Brain microvascular endothelial cell (primary cell): ENCODE measurements at regions not wholly inside any gene's neighbourhood (a gene's known extent, or its start where the extent isn't known, plus 50 kb on each side); places are given as distances from the start of the nearest gene placed in this dataset.

Source experiments
- DNase-seq: peaks from one replicate; pipeline ENCODE4 v3.0.0-alpha.2; 2020
- H3K27ac ChIP-seq: fragments of 250-450 bp; sonication (Bioruptor Pico); 2 replicates; pipeline ENCODE4 v1.5.1; 2020; ENCODE audit warnings: mild to moderate bottlenecking, moderate library complexity
- H3K27me3 ChIP-seq: fragments of 250-450 bp; sonication (Bioruptor Pico); replicated peaks from 2 replicates; pipeline ENCODE4 v1.5.1; 2020; ENCODE audit warnings: mild to moderate bottlenecking
- H3K36me3 ChIP-seq: fragments of 250-450 bp; sonication (Bioruptor Pico); replicated peaks from 2 replicates; pipeline ENCODE4 v1.5.1; 2020; ENCODE audit warnings: mild to moderate bottlenecking
- H3K4me3 ChIP-seq: 2 replicates; pipeline ENCODE4 v1.5.1; 2011; ENCODE audit warnings: low read depth, mild to moderate bottlenecking, control low read depth, low read length, moderate library complexity
- in situ Hi-C: cut with HindIII; loops from 2 replicates; pipeline ENCODE4 v1.10.0; 2017; ENCODE audit warnings: low sequenced_read_pairs, low pct_ligation_motif_present
- TF ChIP-seq, protein P1 (sequence below): IDR thresholded peaks from 2 replicates; pipeline ENCODE4 v1.5.1; 2011; ENCODE audit warnings: low read depth, mild to moderate bottlenecking, moderate library complexity, low read length, control low read depth, inconsistent platforms; ENCODE audit errors: missing control alignments

DNA sequence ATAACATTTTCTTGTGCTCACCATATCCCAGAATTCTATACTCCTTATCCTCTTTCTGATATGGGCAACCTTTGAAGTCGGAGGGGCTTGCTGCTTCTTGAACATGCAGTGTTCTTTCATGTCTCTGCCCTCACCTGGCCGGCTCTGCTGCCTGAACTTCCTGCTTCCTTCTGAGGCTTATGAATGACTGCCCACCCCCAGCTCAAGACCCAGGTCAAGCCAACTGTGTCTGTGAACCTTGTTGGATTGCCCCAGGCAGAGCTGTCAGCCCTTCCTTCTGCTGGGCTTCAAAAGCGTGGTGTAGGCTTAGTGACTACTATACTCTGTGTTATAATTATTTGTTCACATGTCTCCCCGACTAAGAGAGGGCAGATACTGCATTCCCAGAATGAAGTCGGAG lies 506.5 kb downstream of the HS3ST4 start:
- in situ Hi-C loops = no loop called here
- no peaks in the 10 kb centered on the region for H3K36me3 ChIP-seq
- no peak overlapping the region for H3K27ac ChIP-seq
- TF ChIP-seq, protein P1, sequence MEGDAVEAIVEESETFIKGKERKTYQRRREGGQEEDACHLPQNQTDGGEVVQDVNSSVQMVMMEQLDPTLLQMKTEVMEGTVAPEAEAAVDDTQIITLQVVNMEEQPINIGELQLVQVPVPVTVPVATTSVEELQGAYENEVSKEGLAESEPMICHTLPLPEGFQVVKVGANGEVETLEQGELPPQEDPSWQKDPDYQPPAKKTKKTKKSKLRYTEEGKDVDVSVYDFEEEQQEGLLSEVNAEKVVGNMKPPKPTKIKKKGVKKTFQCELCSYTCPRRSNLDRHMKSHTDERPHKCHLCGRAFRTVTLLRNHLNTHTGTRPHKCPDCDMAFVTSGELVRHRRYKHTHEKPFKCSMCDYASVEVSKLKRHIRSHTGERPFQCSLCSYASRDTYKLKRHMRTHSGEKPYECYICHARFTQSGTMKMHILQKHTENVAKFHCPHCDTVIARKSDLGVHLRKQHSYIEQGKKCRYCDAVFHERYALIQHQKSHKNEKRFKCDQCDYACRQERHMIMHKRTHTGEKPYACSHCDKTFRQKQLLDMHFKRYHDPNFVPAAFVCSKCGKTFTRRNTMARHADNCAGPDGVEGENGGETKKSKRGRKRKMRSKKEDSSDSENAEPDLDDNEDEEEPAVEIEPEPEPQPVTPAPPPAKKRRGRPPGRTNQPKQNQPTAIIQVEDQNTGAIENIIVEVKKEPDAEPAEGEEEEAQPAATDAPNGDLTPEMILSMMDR = no peak
- H3K4me3 ChIP-seq = no peak overlapping the region
- no peaks in the 10 kb centered on the region for H3K27me3 ChIP-seq
- DNase-seq = no peak

DNA sequence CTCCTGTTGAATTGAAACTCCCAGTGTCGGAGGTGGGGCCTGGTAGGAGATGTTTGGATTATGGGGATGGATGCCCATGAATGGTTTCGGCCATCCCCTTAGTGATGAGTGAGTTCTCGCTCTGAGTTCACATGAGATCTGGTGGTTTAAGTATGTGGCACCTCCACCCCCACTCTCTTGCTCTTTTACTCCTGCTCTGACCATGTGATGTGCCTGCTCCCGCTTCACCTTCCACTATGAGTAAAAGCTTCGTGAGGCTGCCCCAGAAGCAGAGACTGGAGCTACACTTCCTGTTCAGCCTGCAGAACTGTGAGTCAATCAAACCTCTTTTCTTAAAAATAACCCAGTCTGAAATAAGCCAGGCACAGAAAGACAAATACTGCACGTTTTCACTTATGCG lies 512.4 kb downstream of the HS3ST4 start:
- Histone ChIP-seq H3K27me3 (no peaks in the 10 kb centered on the region), H3K4me3 (no peak overlapping the region), H3K27ac (no peak overlapping the region), H3K36me3 (no peaks in the 10 kb centered on the region)
- no peak for DNase-seq
- TF ChIP-seq, protein P1 = no peak
- in situ Hi-C loops = no loop called here

DNA sequence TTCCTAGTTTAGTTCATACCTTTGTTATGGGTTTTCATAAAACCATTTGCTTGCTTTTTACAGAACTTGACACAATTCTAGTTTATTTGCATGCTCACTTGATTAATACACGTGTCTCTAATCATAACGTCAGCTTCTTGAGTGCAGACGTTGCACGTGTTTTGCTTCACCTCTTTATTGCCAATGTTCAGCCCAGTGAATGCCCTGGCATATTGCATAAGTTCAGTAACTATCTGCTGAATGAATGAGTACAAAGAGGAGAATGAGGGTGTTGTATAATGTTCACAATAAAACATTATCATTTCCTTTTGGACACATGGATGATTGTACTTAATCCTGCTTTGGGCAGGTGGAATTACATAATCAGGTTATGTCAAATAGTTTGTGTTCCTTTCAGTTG lies 519.8 kb downstream of the HS3ST4 start:
- Histone ChIP-seq H3K36me3 (no peaks in the 10 kb centered on the region), H3K27me3 (no peaks in the 10 kb centered on the region), H3K27ac (no peak overlapping the region), H3K4me3 (no peak overlapping the region)
- in situ Hi-C loops = no loop called here
- DNase-seq = no peak
- TF ChIP-seq, protein P1 = no peak

DNA sequence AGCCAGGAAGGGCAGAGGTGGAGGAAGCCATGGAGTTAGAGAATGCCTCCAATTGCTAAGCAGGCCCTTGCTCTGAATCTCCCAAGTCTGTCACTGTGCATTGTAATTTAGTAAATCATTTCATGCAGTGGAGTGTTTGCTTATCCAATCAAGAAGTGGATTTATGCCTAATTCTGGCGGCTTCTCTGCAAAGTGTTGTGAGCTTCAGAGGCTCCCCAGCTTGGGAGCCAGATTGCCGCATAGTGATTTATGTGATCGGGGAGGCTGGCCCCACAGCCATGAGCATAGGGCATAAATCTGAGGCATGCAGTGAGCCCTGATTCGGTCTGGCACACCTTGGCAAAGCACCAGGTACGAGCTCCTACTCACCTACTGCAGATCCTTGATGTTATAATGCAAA lies 520.8 kb downstream of the HS3ST4 start:
- DNase-seq = no peak
- Histone ChIP-seq H3K27me3 (no peaks in the 10 kb centered on the region), H3K36me3 (no peaks in the 10 kb centered on the region), H3K27ac (no peak overlapping the region), H3K4me3 (no peak overlapping the region)
- in situ Hi-C loops = no loop called here
- TF ChIP-seq, protein P1 = no peak

DNA sequence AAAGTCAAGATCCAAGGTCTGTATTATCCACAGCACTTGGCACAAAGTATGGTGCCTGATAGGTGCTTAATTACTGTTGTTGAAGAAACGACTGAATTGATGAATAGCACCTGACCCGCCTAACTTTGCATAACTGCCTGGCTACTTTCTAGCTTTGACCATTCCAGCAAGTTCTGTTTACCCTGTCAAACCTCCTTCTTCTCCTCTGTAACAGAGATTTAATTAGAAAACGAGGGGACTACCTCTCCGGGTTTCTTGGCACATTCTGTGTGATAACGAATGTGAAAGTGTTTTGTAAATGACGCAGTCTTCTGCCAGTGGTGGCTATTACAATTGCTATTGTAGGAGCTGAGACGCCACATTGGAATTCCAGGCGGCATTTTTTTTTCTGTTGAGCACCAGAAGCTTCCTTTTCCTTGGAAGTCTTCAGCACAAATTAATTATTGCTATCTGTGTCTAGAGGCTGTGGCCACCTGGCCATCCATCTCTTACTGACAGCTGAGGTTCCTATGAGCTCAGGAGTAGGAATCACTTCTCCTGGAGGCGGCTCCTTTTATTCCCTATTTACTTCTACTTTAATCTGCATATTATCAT lies 522.9 kb downstream of the HS3ST4 start:
- TF ChIP-seq, protein P1 = no peak
- in situ Hi-C loops = no loop called here
- no peaks in the 10 kb centered on the region for H3K36me3 ChIP-seq
- H3K27me3 ChIP-seq = no peaks in the 10 kb centered on the region
- no peak for DNase-seq
- H3K4me3 ChIP-seq = no peak overlapping the region
- H3K27ac ChIP-seq = no peak overlapping the region

DNA sequence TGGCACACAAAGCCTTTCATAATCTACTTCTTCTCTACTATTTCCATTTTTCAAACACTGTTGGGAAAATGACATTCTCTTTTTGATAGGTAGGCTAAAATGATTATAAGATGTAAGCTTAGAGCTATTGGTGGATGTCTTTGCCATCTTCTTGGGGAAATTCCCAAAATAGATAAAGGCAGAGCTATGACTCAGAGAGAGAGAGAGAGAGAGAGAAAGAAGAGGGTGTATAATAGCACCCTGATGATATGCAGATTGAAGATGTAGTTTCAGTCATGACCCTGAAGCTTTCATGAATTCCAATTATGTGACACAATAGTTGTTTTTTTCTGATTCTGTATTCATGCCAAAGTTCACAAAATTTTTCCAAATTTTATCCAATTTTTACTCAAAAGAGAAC lies 529.1 kb downstream of the HS3ST4 start:
- DNase-seq = no peak
- in situ Hi-C loops = no loop called here
- H3K4me3 ChIP-seq = no peak overlapping the region

More for the DNA sequence above, 529.1 kb downstream of the HS3ST4 start:
- Histone ChIP-seq H3K36me3 (no peaks in the 10 kb centered on the region), H3K27ac (no peak overlapping the region), H3K27me3 (no peaks in the 10 kb centered on the region)
- TF ChIP-seq, protein P1 = no peak
